GM19372 (cell line): ENCODE measurements at regions not wholly inside any gene's neighbourhood (a gene's known extent, or its start where the extent isn't known, plus 50 kb on each side); places are given as distances from the start of the nearest gene placed in this dataset.
"Not testable (repeated sequence)": the region's sequence is repeated elsewhere in the genome, so short reads cannot be mapped to it uniquely, and the experiment has no call there.

Source experiments
- ATAC-seq: cut with Tn5 transposase; IDR thresholded peaks from one replicate; pipeline ENCODE4 v1.9.1; 2021; ENCODE audit warnings: mild to moderate bottlenecking, low read depth, moderate library complexity; ENCODE audit not compliant: unreplicated experiment

DNA sequence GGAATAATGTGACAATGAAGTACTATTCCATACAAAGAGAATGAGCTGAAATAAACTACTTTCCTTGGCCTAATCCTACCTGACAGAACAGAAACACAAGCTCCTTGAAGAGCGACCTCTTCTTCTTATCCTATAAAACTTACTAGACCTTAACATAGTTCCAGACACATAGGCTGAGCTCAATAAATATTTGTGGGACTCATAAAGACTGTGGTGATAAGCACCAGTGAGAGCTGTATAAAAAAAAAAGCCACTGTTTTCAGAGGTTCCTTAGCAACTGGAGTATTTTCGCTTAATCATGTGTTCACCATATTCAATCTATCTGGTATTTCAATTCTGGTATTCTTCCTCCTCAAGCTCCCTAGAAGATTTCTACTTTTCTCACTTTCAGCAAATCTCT lies 1129.6 kb downstream of the STPG2 start:
- ATAC-seq: no peak

DNA sequence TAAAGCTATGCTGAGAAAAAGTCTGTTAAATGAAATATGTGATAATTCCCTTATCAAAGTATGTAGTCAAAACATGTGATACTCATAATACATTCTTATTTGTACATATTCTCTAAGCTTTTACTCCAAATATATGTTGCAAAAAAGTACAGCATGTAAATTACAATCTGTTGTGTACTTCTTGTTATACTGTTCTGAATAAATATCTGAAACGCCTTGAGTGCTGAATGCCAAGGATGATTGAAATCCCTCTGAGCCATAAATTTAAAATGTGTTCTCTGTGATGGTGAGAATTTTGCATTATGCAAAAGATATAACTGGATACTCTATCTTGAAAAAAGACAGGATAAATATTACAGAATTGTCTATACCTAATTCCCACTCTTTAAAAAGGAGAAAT lies 1128.0 kb downstream of the STPG2 start:
- no peak for ATAC-seq

DNA sequence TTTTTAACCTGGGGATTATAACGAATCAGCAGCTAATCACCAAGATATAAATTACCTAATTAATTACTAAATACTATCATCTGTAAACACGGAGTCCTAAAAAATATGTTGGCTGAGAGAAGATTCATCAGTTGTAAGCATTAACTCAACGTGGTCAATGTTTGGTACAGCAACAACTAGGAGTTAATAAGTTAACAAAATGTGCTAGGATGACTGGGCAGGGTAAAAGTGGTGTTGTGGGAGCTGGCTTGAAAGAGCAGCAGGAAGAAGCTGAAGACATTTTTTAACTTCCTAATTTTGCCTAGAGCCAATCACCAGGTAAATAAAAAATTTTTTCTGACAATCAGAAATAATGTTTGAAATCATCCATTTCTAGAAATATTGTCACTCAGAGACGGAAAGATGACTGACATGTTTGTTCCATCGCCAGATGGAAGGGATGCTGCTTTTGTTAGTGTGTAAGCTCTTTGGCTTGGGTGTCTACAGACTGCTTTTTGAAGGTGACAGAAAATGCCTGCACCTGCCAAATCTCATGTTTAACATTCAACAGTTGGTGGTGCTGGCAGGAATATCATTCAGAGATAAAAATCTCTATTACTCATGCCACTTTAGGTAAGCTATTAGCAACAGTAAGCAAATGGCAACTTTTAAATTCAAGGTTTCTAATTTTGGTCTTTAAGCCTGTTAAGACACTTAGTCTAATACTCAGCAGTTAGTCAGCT lies 1126.9 kb downstream of the STPG2 start:
- no peak for ATAC-seq

DNA sequence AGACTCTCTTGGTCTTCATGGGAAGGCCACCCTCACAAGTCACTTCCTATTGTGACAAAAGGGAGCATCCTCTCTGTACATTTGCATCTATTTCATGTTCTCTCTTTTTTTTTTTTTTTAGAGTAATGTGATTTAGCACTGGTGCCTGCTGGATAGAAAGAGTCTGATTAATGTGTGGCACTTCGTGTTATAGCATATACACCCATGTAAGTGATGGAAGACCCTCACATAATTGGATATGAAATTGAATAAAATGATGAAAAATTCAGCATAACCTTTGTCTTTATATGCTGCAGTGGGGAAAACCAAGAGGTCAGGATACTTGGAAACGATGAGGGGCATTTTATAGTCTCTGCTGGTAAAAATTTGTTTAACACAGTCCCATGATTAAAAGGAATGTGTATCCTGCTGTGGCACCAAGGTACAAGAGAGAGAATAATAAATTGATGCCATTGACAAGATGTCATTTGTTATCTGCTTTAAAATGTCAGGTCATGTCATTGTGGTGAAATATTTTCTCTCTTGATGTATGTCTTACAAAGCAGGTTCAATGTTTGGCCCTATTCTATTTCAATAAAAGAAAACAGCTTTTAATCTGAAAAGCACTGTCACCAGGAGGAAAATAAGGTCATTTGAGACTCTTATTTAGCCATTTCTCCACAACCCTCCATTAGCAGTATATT lies 1115.4 kb downstream of the STPG2 start:
- no peak for ATAC-seq

DNA sequence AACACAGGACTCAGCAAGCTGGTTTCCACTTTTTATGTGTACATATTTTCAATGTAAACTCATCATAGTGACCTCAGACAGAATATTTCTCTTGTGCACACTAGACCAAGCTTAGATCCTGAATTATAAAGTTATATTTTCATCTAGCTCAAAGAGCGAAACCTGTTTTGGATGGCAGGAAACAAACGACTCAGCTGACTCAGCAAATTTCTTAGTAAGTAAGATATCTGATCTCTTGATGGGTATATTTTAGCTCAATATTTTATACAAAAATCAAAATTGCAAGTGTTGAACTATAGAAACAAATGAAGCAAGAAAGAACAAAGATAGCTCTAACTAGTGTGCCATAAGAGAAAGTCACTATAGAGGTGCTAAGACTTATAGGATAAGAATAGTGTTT lies 1114.5 kb downstream of the STPG2 start:
- ATAC-seq: no peak

DNA sequence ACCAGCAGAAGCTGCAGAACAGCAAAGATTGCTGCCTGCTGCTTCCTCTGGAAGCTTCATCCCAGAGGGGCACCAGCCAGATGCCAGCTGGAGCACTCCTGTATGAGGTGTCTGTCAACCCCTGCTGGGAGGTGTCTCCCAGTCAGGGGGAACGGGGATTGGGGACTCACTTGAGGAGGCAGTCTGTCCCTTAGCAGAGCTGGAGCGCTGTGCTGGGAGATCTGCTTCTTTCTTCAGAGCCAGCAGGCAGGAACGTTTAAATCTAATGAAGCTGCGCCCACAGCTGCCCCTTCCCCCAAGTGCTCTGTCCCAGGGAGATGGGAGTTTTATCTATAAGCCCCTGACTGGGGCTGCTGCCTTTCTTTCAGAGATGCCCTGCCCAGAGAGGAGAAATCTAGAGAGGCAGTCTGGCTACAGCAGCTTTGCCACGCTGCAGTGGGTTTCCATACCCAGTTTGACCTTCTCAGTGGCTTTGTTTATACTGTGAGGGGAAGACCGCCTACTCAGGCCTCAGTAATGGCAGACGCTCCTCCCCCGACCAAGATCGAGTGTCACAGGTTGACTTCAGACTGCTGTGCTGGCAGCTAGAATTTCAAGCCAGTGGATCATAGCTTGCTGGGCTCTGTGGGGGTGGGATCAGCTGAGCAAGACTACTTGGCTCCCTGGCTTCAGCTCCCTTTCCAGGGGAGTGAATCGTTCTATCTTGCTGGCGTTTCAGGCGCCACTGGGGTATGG lies 1105.7 kb downstream of the STPG2 start:
- ATAC-seq: not testable (repeated sequence)

DNA sequence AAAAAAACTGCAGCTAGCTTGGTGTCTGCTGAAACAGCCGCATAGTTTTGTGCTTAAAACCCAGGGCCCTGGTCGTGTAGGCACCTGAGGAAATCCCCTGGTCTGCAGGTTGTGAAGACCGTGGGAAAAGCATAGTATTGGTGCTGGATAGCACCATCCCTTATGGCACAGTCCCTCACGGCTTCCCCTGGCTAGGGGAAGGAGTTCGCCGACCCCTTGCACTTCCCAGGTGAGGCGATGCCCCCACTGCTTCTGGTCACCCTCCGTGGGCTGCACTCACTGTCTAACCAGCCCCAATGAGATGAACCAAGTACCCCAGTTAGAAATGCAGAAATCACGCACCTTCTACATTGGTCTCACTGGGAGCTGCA lies 1105.1 kb downstream of the STPG2 start:
- ATAC-seq: no peak

DNA sequence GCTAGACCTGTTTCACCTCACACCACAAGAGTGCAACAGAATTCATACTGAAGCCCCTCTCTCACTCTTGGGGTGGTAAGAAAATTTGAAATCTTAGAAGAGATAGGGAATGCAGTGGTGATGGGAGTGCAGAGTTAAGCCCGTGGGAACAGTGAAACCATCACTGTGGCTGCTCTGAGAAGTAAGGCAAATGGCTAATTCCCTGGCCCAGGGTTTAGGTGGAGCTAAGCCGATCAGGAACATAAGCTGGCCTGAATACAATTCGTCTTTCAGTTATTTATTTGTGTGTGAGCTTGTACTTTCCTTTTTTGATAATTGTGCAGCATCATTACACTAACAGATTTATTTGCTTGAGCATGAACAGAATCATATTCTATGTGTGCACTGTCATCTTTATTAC lies 1070.6 kb downstream of the STPG2 start:
- ATAC-seq: no peak

DNA sequence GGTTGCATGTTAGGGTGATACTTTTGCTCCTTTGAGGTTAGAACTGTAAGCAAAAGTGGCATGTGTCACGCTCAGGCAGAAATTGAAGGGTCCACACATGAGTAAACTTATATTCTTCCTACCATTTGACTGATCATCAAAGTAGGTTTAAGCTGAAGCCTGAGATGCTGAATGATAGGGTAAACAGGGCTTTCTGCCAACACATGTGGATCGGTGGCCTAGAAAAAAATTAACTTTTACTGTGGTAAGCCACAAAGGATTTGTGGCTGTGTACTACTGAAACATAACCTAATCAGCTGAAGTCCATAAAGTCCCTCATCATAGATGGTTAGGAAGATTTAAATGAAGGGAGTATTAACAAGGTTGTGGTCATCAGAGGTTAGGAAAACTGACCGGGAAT lies 1070.1 kb downstream of the STPG2 start:
- ATAC-seq: no peak

DNA sequence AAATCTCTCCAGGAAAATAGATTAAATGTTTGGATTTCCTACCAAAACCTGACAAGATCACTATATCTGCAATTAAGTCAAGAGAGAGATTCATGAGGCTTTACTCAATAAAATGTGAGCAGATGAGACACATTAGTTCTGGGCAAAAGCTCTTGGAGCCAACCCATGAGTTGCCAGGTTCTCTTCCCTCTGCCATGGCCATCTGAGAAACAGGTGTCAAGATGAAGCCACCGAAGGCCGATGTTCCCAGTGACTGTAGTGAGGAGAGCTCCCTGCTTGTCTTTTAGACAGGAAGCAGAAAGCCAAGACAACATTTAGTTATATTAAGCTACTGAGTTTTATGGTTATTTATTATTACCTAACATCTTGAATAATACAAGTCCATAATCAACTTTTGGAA lies 1068.7 kb downstream of the STPG2 start:
- ATAC-seq: no peak

DNA sequence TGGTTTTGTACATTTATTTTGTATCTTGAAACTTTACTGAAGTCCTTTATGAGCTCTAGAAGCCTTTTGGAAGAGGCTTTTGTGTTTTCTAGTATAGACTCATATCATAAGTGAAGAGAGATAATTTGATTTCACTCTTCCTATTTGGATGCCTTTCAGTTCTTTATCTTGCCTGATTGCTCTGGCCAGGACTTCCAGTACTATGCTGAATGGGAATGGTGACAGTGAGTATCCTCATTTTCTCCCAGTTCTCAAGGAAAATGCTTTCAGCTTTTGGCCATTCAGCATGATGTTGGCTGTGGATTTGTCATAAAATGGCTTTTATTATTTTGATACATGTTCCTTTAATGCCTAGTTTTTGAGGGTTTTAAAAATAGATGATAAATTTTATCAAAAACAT lies 1061.3 kb downstream of the STPG2 start:
- ATAC-seq: no peak

DNA sequence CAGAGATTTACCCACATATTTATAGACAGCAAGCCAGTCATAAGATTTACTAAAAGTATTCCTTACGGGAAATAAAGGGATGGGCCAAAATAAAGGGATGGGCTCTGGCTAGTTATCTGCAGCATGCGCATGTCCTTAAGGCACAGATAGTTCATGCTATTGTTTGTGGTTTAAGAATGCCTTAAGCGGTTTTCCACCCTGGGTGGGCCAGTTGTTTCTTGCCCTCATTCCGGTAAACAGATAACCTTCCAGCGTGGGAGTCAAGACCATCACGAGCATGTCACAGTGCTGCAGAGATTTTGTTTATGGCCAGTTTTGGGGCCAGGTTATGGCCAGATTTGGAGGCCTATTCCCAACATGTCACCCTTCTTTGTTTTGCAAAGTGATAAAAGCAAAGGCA lies 1046.2 kb downstream of the STPG2 start:
- not testable (repeated sequence) for ATAC-seq

DNA sequence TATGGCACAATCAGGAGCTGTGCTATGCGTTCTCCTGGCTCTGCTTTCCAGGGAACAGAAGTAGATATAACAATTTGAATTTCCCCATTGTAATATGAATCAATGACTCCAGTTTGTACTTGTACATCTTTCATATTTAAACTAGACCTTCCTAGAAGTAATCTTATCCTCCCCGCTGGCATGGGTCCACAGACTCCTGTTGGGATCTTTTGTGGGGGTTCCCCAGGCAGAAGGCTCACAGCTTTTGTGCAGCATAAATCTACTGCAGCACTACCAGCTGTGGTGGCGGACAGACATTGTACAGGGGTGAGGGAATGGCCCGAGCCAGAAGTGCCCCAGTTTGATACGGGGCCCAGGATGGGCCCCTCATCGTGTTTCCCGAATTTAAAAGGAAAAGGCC lies 1042.1 kb downstream of the STPG2 start:
- not testable (repeated sequence) for ATAC-seq

DNA sequence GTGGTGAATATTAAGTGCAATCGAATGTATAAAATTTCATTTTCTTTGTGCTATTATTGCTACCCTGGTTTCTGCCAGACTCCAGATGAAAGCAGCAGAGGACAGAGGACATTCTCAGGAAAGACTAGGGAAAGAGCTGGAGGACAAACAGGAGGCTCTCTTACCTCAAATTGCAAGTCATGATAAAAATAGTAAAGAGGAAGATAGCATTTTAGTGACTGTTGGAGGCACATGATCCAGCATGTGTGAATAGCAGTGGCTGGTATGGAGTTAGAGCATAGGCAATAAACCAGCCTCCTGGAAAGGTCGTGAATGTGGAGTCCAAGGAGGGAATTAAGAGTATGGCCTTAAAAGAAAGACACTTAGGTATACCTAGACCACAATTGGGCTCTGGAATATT lies 1040.0 kb downstream of the STPG2 start:
- ATAC-seq: no peak

DNA sequence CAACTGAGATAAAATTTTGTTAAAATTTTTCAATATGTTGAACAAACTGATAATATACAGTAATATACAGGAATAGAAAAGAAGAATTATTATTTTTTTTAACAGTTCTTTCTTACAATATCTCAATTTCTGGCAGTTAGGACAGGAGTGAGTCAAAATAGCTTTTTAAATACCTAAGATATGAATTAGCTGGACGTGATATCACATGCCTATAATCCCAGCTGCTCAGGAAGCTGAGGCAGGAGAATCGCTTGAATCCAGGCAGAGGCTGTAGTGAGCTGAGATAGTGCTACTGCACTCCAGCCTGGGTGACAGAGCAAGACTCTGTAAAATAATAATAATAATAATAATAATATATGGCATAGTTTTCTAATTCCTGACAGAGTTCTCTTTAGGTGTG lies 1039.3 kb downstream of the STPG2 start:
- no peak for ATAC-seq

DNA sequence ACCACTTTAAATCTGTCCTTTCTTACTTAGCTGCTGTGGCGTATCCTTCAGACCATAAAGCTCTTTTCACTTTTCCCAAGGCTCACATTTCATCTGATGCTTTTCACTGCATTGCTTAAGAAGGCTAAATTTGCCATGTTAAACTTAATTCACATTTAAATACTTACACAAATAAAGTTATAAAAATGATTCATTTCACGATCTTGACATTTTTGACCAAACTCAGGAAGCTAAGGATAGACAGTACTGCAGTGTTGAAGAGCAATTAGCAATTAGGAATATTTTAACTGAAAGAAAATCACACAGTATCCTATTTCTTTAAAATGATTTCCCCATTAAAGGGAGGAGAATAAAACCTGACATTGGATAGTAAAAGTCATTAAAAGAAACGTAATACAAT lies 1038.6 kb downstream of the STPG2 start:
- ATAC-seq: no peak

DNA sequence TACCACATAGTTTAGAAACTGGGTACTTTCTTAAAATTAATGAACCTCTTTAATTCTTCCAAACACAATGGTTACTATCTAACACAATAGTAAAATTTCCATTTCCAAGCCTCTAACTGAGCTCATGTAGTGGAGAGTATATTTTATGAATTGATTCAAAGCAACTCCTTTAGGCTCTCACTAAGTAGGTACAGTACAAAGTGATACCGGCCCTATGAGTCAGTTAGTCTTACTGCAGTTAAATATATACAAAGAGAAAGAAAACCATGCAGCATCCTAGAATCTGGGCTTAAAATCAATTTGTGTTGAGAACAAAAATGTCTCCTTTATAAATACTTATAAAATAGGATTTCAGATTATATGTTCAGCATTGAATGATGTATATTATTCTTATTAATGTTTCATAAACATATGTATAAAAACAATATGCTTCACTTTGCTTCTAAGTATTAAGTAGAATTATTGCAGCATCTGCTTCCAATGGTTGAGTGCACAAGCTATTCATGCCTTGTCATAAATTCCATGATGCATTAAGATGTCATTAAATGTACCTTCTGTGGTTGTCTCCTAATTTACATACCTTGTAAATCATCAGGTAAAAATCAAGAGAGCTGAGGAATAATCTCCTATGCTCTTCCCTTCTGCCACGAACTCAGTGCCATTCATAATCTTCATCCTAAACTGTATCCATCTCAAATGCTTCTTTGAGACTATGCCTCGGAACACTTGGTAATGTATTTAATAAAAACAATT lies 1037.8 kb downstream of the STPG2 start:
- ATAC-seq: no peak

DNA sequence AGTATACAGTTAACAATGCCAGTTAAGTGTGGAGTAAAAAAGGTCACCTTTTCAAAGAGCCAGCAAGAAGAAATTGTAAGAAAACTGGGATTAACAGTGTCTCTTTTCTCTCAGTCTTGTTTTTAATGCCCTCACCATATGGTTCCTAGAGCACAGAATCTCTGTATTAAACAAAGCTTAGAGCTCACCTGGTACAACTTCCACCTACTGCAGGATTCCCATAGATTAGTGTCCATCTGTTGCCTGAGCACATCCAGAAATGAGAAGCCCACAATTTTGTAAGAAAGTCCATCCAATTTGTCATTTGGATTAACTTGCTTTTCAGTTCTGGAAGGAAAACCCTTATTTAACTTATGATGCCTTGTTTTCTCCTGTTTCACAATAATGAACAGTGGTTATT lies 1037.1 kb downstream of the STPG2 start:
- no peak for ATAC-seq

DNA sequence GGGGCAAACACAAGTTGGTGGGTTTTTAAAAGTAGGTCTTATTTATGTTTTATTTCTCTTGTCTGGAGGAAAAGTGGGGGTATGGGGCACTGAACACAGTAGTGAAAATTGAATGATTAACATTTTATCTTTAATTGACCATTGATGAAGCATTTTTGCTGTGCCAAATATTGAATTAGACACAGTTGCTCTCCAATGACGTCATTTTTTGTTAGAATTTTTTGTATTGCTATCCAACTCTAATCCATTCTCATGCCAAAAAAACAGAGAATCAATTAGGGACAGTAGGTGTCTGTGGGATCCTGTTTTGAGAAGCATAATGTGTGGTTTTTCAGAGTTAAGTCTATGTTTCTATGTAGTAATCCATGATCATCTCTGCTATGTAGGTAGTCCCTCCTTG lies 1032.8 kb downstream of the STPG2 start:
- no peak for ATAC-seq

DNA sequence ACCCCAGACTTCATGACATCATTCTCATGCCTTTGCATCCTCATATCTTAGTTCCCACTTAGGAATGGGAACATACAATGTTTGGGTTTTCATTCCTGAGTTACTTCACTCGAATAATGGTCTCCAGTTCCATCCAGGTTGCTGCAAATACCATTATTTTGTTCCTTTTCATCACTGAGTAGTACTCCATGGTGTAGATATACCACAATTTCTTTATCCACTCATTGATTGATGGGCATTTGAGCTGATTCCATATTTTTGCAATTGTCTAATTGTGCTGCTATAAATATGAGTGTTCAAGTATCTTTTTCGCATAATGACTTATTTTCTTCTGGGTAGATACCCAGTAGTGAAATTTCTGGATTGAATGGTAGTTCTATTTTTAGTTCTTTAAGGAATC lies 1026.8 kb downstream of the STPG2 start:
- no peak for ATAC-seq

DNA sequence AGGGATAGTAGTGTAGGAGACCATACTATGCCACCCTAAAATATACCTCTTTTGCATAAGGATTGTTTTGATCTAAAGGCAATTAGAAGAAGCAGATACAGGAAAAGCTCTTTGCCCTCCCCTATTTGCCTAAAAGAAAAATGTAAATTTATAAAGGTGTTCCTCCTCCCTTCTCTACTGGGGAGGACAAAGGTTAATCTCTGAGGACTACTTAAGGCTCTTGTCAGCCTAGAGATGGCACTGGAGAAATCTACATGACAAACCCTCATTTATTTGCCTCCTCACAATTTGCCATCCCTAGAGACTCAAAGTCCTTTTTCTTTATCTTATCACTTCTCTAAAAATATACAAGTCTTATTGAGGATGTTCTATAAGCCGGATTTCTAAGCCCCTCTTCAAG lies 1021.8 kb downstream of the STPG2 start:
- ATAC-seq: no peak
